Small intestine (tissue), 7 donors: ENCODE measurements at regions not wholly inside any gene's neighbourhood (a gene's known extent, or its start where the extent isn't known, plus 50 kb on each side); places are given as distances from the start of the nearest gene placed in this dataset.
A peak's percentile ranks its signal among the peaks of the same experiment; 100 is the strongest.
"Not testable (repeated sequence)": the region's sequence is repeated elsewhere in the genome, so short reads cannot be mapped to it uniquely, and the experiment has no call there.

Experiments used
- DNase-seq, 2 donors: peaks; one replicate each; pipeline versions ENCODE4 v3.0.0 to v3.0.0-alpha.2; 2013
- FAIRE-seq: peaks from 2 replicates; lab custom pipeline; 2012; peaks lifted over from hg19 to GRCh38; lab: Jason Lieb, UNC
- H3K27ac ChIP-seq, 3 donors: one replicate each; pipeline ENCODE4 v1.5.1; 2013; ENCODE audit warnings: low read length in 2 of 3, mild to moderate bottlenecking in 2 of 3, control low read depth in 1 of 3, inconsistent platforms in 1 of 3, low read depth in 1 of 3, moderate library complexity in 1 of 3
- H3K27me3 ChIP-seq, 3 donors: one replicate each; pipeline ENCODE4 v1.6.1; 2013; ENCODE audit warnings: low read length in 3 of 3, inconsistent platforms in 1 of 3; ENCODE audit not compliant: control insufficient read depth in 3 of 3, insufficient read depth in 3 of 3
- H3K36me3 ChIP-seq, 3 donors: one replicate each; pipeline ENCODE4 v1.6.1; 2013; ENCODE audit warnings: low read length in 3 of 3, inconsistent platforms in 1 of 3, low read depth in 1 of 3, mild to moderate bottlenecking in 1 of 3, moderate library complexity in 1 of 3; ENCODE audit not compliant: control insufficient read depth in 3 of 3, insufficient read depth in 2 of 3
- H3K4me1 ChIP-seq, 3 donors: one replicate each; pipeline ENCODE4 v1.6.1; 2013; ENCODE audit warnings: low read length in 2 of 3, inconsistent platforms in 1 of 3, low read depth in 1 of 3, mild to moderate bottlenecking in 1 of 3, moderate library complexity in 1 of 3; ENCODE audit not compliant: control insufficient read depth in 3 of 3, insufficient read depth in 2 of 3
- H3K4me3 ChIP-seq, 3 donors: one replicate each; pipeline ENCODE4 v1.5.1; 2013; ENCODE audit warnings: low read length in 3 of 3, control low read depth in 1 of 3, inconsistent platforms in 1 of 3, low read depth in 1 of 3, mild to moderate bottlenecking in 1 of 3, moderate library complexity in 1 of 3
- H3K9me3 ChIP-seq, 2 donors: one replicate each; pipeline ENCODE4 v1.6.1; 2013; ENCODE audit warnings: low read depth in 1 of 2, low read length in 1 of 2; ENCODE audit not compliant: control insufficient read depth in 2 of 2, insufficient read depth in 1 of 2
- WGBS, 3 donors: extraction: QIAGEN DNeasy Blood & Tissue Kit; methylation state at CpG; one replicate each; pipeline ENCODE4 v1.1.7; 2013; 5-methylcytosine and 5-hydroxymethylcytosine counted together
- donor health status: healthy with polysubstance abuse.
- donor health status: control.
- donor health status: control.
- donor health status: Bipolar disorder and iron deficiency.
- donor health status: healthy.

GRCh38 chr2:143839456-143839855 lies 680.5 kb downstream of the ZEB2 start:
- peaks cover 0 to 9% (median 0%) of the 10 kb centered on the region in 3 donors for H3K4me1 ChIP-seq
- no peak overlapping the region for H3K4me3 ChIP-seq
- no peaks in the 10 kb centered on the region for H3K36me3 ChIP-seq
- peaks cover 0 to 4% of the 10 kb centered on the region in 2 donors for H3K9me3 ChIP-seq
- WGBS, 3 donors, result 19 to 62% (median 40%) methylated on average over 2 of the region's 2 CpGs
- no peaks in the 10 kb centered on the region for H3K27me3 ChIP-seq
- no peak overlapping the region for H3K27ac ChIP-seq
- FAIRE-seq (no peak), DNase-seq (peak in 1 of 2 donors; percentile 41)

GRCh38 chr2:143837055-143837454 lies 682.9 kb downstream of the ZEB2 start:
- H3K4me3 ChIP-seq, H3K9me3 ChIP-seq, H3K4me1 ChIP-seq, H3K36me3 ChIP-seq, FAIRE-seq, H3K27ac ChIP-seq, H3K27me3 ChIP-seq, DNase-seq: not testable (repeated sequence)

- Histone ChIP-seq H3K9me3 (no peaks in the 10 kb centered on the region), H3K36me3 (no peaks in the 10 kb centered on the region), H3K27me3 (no peaks in the 10 kb centered on the region), H3K27ac (no peak overlapping the region), H3K4me3 (no peak overlapping the region), H3K4me1 (peaks cover 0 to 9% (median 0%) of the 10 kb centered on the region in 3 donors)
- WGBS, 3 donors, result 23 to 46% (median 45%) methylated on average over 2 of the region's 2 CpGs
- no peak for FAIRE-seq
- no peak for DNase-seq
These were observed 684.4 kb downstream of the ZEB2 start for GRCh38 chr2:143835481-143835880.

GRCh38 chr2:143833015-143833660 lies 686.8 kb downstream of the ZEB2 start:
- H3K27ac ChIP-seq, result no peak overlapping the region
- DNase-seq, result no peak
- WGBS, 3 donors, result 93 to 97% (median 95%) methylated on average over 10 of the region's 10 CpGs
- FAIRE-seq, result no peak
- no peaks in the 10 kb centered on the region for H3K36me3 ChIP-seq
- H3K4me1 ChIP-seq, result no peaks in the 10 kb centered on the region
- no peaks in the 10 kb centered on the region for H3K9me3 ChIP-seq
- H3K27me3 ChIP-seq, result no peaks in the 10 kb centered on the region
- H3K4me3 ChIP-seq, result no peak overlapping the region

GRCh38 chr2:143830476-143830875 lies 689.4 kb downstream of the ZEB2 start:
- no peak for DNase-seq
- Histone ChIP-seq H3K27me3 (no peaks in the 10 kb centered on the region), H3K27ac (no peak overlapping the region), H3K4me1 (no peaks in the 10 kb centered on the region), H3K36me3 (no peaks in the 10 kb centered on the region), H3K9me3 (no peaks in the 10 kb centered on the region), H3K4me3 (no peak overlapping the region)
- FAIRE-seq, result no peak

- H3K4me1 ChIP-seq, result no peaks in the 10 kb centered on the region
- FAIRE-seq (no peak), DNase-seq (no peak)
- H3K27me3 ChIP-seq, result no peaks in the 10 kb centered on the region
- H3K27ac ChIP-seq, result no peak overlapping the region
- no peak overlapping the region for H3K4me3 ChIP-seq
- H3K36me3 ChIP-seq, result no peaks in the 10 kb centered on the region
- 63 to 77% (median 68%) methylated on average over 3 of the region's 3 CpGs for WGBS, 3 donors
- no peaks in the 10 kb centered on the region for H3K9me3 ChIP-seq
These were observed 691.0 kb downstream of the ZEB2 start for GRCh38 chr2:143828763-143829537.

- Histone ChIP-seq H3K4me3 (no peak overlapping the region), H3K36me3 (no peaks in the 10 kb centered on the region), H3K27me3 (no peaks in the 10 kb centered on the region), H3K27ac (no peak overlapping the region), H3K4me1 (no peaks in the 10 kb centered on the region), H3K9me3 (no peaks in the 10 kb centered on the region)
- no peak for DNase-seq
- no peak for FAIRE-seq
- WGBS, 3 donors, result 63 to 74% (median 72%) methylated on average over 3 of the region's 3 CpGs
These were observed 695.1 kb downstream of the ZEB2 start for GRCh38 chr2:143824791-143825190.

GRCh38 chr2:143823876-143824275 lies 694.7 kb downstream of the ARHGAP15 start:
- Histone ChIP-seq H3K4me3 (no peak overlapping the region), H3K4me1 (no peaks in the 10 kb centered on the region), H3K27me3 (no peaks in the 10 kb centered on the region), H3K27ac (no peak overlapping the region), H3K36me3 (no peaks in the 10 kb centered on the region), H3K9me3 (no peaks in the 10 kb centered on the region)
- FAIRE-seq, result no peak
- no peak for DNase-seq
- WGBS, 3 donors, result 53 to 61% (median 59%) methylated on average over 2 of the region's 2 CpGs
